ENCODE measurements at regions not wholly inside any gene's neighbourhood (a gene's known extent, or its start where the extent isn't known, plus 50 kb on each side); places are given as distances from the start of the nearest gene placed in this dataset.

DNA sequence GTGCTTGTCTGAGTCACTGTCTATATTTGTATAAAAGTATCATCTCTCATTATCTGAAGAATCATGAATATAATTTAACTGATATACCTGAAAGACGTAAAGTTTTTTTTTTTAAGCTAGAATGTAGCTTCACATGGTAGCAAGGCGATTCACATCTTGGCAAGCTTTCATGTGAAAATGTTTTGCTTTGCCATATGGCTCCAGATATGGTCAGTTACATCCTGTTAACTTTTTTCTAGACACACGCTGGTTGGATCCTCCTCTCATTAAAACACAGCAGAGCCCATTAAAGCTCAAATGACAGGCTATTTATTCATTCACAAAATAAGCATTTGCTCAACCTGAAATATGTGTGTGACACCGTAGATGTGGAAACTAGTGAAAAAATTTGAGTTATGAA lies 412.8 kb downstream of the KIF2B start:
- no peak for DNase-seq (ENCODE audit: low spot score)
- H3K4me3 ChIP-seq (ENCODE audit: low read depth in 1 of 3, low read length in 3 of 3) = no peak overlapping the region
- H3K27me3 ChIP-seq (ENCODE audit: control insufficient read depth in 4 of 4, insufficient read depth in 4 of 4, low read length in 3 of 4) = no peaks in the 10 kb centered on the region
- no peak for TF ChIP-seq SP1 (IDR thresholded peaks at IDR 0.05)
- H3K9ac ChIP-seq (ENCODE audit: low read depth in 1 of 2, low read length in 2 of 2) = no peak overlapping the region
- 55% methylated on average over 4 of the region's 4 CpGs for WGBS
- no peaks in the 10 kb centered on the region for H3K36me3 ChIP-seq (ENCODE audit: control insufficient read depth in 4 of 4, insufficient read depth in 3 of 4, low read depth in 1 of 4, low read length in 3 of 4)
- no peaks in the 10 kb centered on the region for H3K4me1 ChIP-seq (ENCODE audit: control insufficient read depth in 4 of 4, insufficient read depth in 4 of 4, low read length in 3 of 4)
- H3K9me3 ChIP-seq (ENCODE audit: control insufficient read depth in 4 of 4, low read length in 3 of 4) = no peaks in the 10 kb centered on the region
- no peak overlapping the region for H3K27ac ChIP-seq (ENCODE audit: low read depth in 1 of 2, low read length in 2 of 2)

DNA sequence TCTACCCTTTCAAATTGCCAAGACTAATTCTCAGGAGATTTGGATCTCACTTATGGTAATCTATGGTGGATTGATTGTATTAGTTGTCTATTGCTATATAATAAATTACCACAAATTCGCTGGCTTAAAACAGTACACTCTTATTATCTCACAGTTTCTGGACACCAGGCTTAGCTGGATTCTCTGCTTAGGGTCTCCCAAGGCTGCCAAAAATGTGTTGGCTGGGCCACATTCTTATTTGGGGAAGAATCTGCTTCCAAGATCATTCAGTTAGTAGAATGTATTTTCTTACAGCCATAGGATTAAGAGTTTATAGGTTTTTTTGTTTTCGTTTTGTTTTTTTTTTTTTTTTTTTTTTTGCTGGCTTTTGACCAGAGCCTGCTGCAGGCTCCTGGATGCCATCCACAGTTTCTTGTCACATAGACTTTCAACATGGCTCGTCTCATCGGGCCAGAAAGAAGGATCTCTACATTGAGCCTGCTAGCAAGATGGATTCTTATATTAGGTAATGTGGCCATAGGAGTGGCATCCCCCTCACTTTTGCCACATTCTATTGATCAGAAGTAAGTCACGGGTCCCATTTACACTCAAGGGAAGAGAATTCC lies 415.3 kb downstream of the KIF2B start:
- H3K9me3 ChIP-seq (ENCODE audit: control insufficient read depth in 4 of 4, low read length in 3 of 4) = peaks cover 0 to 2% (median 0%) of the 10 kb centered on the region in 4 donors
- H3K4me3 ChIP-seq (ENCODE audit: low read depth in 1 of 3, low read length in 3 of 3) = no peak overlapping the region
- DNase-seq (ENCODE audit: low spot score) = no peak
- H3K27ac ChIP-seq (ENCODE audit: low read depth in 1 of 2, low read length in 2 of 2) = no peak overlapping the region
- WGBS = 66% methylated on average over 5 of the region's 5 CpGs
- H3K9ac ChIP-seq (ENCODE audit: low read depth in 1 of 2, low read length in 2 of 2) = no peak overlapping the region
- H3K27me3 ChIP-seq (ENCODE audit: control insufficient read depth in 4 of 4, insufficient read depth in 4 of 4, low read length in 3 of 4) = no peaks in the 10 kb centered on the region
- no peaks in the 10 kb centered on the region for H3K4me1 ChIP-seq (ENCODE audit: control insufficient read depth in 4 of 4, insufficient read depth in 4 of 4, low read length in 3 of 4)
- TF ChIP-seq EGR1 (IDR thresholded peaks at IDR 0.05; ENCODE audit: low read depth in 2 of 2) (no peak), SP1 (IDR thresholded peaks at IDR 0.05) (no peak), NR2F2 (IDR thresholded peaks at IDR 0.05) (no peak), JUND (IDR thresholded peaks at IDR 0.05) (no peak), HNF4A (conservative IDR thresholded peaks at IDR 0.05) (no peak), RXRA (IDR thresholded peaks at IDR 0.05) (no peak), RAD21 (IDR thresholded peaks at IDR 0.05) (no peak), YY1 (IDR thresholded peaks at IDR 0.05) (no peak), GABPA (IDR thresholded peaks at IDR 0.05 in 1 of 2, conservative IDR thresholded peaks at IDR 0.05 in 1 of 2) (no peak)
- TF ChIP-seq, protein P1, sequence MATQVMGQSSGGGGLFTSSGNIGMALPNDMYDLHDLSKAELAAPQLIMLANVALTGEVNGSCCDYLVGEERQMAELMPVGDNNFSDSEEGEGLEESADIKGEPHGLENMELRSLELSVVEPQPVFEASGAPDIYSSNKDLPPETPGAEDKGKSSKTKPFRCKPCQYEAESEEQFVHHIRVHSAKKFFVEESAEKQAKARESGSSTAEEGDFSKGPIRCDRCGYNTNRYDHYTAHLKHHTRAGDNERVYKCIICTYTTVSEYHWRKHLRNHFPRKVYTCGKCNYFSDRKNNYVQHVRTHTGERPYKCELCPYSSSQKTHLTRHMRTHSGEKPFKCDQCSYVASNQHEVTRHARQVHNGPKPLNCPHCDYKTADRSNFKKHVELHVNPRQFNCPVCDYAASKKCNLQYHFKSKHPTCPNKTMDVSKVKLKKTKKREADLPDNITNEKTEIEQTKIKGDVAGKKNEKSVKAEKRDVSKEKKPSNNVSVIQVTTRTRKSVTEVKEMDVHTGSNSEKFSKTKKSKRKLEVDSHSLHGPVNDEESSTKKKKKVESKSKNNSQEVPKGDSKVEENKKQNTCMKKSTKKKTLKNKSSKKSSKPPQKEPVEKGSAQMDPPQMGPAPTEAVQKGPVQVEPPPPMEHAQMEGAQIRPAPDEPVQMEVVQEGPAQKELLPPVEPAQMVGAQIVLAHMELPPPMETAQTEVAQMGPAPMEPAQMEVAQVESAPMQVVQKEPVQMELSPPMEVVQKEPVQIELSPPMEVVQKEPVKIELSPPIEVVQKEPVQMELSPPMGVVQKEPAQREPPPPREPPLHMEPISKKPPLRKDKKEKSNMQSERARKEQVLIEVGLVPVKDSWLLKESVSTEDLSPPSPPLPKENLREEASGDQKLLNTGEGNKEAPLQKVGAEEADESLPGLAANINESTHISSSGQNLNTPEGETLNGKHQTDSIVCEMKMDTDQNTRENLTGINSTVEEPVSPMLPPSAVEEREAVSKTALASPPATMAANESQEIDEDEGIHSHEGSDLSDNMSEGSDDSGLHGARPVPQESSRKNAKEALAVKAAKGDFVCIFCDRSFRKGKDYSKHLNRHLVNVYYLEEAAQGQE (IDR thresholded peaks at IDR 0.05) = no peak
- TF ChIP-seq, protein P2, sequence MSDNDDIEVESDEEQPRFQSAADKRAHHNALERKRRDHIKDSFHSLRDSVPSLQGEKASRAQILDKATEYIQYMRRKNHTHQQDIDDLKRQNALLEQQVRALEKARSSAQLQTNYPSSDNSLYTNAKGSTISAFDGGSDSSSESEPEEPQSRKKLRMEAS (IDR thresholded peaks at IDR 0.05) = no peak
- TF ChIP-seq, protein P3, sequence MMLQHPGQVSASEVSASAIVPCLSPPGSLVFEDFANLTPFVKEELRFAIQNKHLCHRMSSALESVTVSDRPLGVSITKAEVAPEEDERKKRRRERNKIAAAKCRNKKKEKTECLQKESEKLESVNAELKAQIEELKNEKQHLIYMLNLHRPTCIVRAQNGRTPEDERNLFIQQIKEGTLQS (IDR thresholded peaks at IDR 0.05) = no peak
- H3K36me3 ChIP-seq (ENCODE audit: control insufficient read depth in 4 of 4, insufficient read depth in 3 of 4, low read depth in 1 of 4, low read length in 3 of 4) = no peaks in the 10 kb centered on the region

DNA sequence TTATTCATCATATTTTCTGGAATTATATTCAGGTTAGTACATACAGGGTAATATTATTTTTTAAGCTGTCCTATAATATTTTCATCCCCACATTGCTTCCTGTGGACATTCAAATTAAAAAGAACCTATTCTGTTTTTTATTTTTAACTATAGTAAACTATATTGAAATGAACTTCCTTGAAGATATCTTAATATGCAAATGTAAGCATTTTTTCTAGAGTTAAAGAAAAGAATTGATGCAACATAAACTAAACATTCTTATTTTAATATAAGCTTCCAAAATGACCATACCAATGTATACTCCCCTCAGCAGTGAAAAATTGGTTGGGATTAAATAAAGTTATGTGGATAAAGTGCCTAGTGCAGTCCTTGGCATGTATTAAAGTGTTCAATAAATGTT lies 416.6 kb downstream of the KIF2B start:
- DNase-seq (ENCODE audit: low spot score) = no peak
- H3K9me3 ChIP-seq (ENCODE audit: control insufficient read depth in 4 of 4, low read length in 3 of 4) = peaks cover 0 to 2% (median 0%) of the 10 kb centered on the region in 4 donors
- no peak overlapping the region for H3K9ac ChIP-seq (ENCODE audit: low read depth in 1 of 2, low read length in 2 of 2)
- H3K27me3 ChIP-seq (ENCODE audit: control insufficient read depth in 4 of 4, insufficient read depth in 4 of 4, low read length in 3 of 4) = no peaks in the 10 kb centered on the region
- no peak for TF ChIP-seq HNF4G (IDR thresholded peaks at IDR 0.05)
- TF ChIP-seq FOXA2 (IDR thresholded peaks at IDR 0.05) = no peak
- TF ChIP-seq RAD21 (IDR thresholded peaks at IDR 0.05) = no peak
- TF ChIP-seq TAF1 (conservative IDR thresholded peaks at IDR 0.05) = no peak
- TF ChIP-seq, protein P2 (IDR thresholded peaks at IDR 0.05) = no peak
- TF ChIP-seq NR2F2 (IDR thresholded peaks at IDR 0.05) = no peak
- no peak for TF ChIP-seq RXRA (IDR thresholded peaks at IDR 0.05)
- H3K36me3 ChIP-seq (ENCODE audit: control insufficient read depth in 4 of 4, insufficient read depth in 3 of 4, low read depth in 1 of 4, low read length in 3 of 4) = no peaks in the 10 kb centered on the region
- H3K4me3 ChIP-seq (ENCODE audit: low read depth in 1 of 3, low read length in 3 of 3) = no peak overlapping the region
- H3K27ac ChIP-seq (ENCODE audit: low read depth in 1 of 2, low read length in 2 of 2) = no peak overlapping the region
- H3K4me1 ChIP-seq (ENCODE audit: control insufficient read depth in 4 of 4, insufficient read depth in 4 of 4, low read length in 3 of 4) = no peaks in the 10 kb centered on the region

All from liver (tissue), 7 donors.